ENCODE measurements at regions not wholly inside any gene's neighbourhood (a gene's known extent, or its start where the extent isn't known, plus 50 kb on each side); places are given as distances from the start of the nearest gene placed in this dataset.
A peak's percentile ranks its signal among the peaks of the same experiment; 100 is the strongest.

DNA sequence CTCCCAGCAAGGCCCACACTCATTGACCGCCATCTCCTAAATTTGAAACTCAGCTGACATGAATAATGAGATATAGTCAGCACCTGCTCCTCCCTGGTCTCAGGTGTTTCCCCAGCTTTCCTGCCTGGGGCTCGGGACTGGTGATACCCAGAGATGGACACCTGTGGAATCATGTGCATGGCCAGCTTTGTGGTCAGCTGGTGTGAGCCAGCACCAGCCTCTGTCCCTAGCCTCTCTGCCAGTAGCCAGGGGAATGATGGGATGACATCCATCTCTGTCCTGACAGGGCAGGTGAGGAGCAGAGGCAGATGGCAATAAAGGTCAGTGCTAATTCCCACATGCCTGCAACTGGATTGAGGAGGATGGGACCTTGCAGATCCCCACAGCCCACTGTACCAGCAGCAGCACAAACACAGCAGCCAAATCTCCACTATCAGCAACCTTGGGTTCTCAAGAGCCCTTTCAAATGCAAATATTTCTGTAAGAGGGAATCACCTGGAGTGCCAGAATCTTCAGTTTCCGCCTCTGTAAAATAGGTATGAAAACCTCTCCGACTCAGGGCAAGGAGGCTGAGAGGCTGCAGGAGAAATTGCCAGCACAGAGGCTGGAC lies 329.2 kb upstream of the ZMIZ1 start:
- no peak overlapping the region for H3K27ac ChIP-seq
- no peaks in the 10 kb centered on the region for H3K27me3 ChIP-seq
- no peaks in the 10 kb centered on the region for H3K36me3 ChIP-seq
- 88 to 89% methylated on average over 4 of the region's 4 CpGs for WGBS, 2 donors
- H3K4me3 ChIP-seq: no peak overlapping the region
- H3K9me3 ChIP-seq: no peaks in the 10 kb centered on the region
- DNase-seq (ENCODE audit: low spot score in 2 of 2): no peak
- H3K4me1 ChIP-seq: peaks cover 0 to 40% (median 8%) of the 10 kb centered on the region in 4 donors
- TF ChIP-seq EP300 (IDR thresholded peaks at IDR 0.05): no peak
- no peak for TF ChIP-seq POLR2A (IDR thresholded peaks at IDR 0.05)
- TF ChIP-seq, protein P1, sequence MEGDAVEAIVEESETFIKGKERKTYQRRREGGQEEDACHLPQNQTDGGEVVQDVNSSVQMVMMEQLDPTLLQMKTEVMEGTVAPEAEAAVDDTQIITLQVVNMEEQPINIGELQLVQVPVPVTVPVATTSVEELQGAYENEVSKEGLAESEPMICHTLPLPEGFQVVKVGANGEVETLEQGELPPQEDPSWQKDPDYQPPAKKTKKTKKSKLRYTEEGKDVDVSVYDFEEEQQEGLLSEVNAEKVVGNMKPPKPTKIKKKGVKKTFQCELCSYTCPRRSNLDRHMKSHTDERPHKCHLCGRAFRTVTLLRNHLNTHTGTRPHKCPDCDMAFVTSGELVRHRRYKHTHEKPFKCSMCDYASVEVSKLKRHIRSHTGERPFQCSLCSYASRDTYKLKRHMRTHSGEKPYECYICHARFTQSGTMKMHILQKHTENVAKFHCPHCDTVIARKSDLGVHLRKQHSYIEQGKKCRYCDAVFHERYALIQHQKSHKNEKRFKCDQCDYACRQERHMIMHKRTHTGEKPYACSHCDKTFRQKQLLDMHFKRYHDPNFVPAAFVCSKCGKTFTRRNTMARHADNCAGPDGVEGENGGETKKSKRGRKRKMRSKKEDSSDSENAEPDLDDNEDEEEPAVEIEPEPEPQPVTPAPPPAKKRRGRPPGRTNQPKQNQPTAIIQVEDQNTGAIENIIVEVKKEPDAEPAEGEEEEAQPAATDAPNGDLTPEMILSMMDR (IDR thresholded peaks at IDR 0.05): no peak

- peak in 1 of 2 donors; percentile 65 for DNase-seq (ENCODE audit: low spot score in 2 of 2)
- no peak overlapping the region for H3K4me3 ChIP-seq
- no peaks in the 10 kb centered on the region for H3K36me3 ChIP-seq
- no peaks in the 10 kb centered on the region for H3K27me3 ChIP-seq
- TF ChIP-seq EP300 (IDR thresholded peaks at IDR 0.05): peak in 1 of 2 donors; percentile 88
- TF ChIP-seq POLR2A (IDR thresholded peaks at IDR 0.05): no peak
- H3K27ac ChIP-seq: peak overlapping the region in 2 of 4 donors; percentile 52 to 74
- H3K9me3 ChIP-seq: no peaks in the 10 kb centered on the region
- 48 to 49% methylated on average over 5 of the region's 5 CpGs for whole genome bisulfite sequencing, 2 donors
- peaks cover 0 to 56% (median 11%) of the 10 kb centered on the region in 4 donors for H3K4me1 ChIP-seq
Observed at GRCh38 chr10:78740976-78741915, 327.5 kb upstream of the ZMIZ1 start.

DNA sequence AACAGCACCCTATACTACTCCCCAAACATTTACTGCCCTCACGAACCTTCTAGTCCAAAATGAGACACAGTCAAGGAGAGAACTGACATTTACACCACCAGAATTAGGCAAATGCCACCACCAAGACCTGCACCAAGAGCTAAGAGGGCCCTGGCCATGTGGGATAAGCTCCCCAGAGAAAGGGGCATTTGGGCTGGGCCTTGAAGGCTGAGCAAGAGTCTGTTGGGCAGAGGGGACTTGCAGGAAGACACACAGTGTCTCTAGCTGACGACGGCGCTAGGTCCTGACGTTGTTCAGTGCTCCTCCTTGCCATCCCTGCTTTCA lies 326.4 kb upstream of the ZMIZ1 start:
- H3K9me3 ChIP-seq: no peaks in the 10 kb centered on the region
- H3K4me3 ChIP-seq: no peak overlapping the region
- H3K36me3 ChIP-seq: no peaks in the 10 kb centered on the region
- peak overlapping the region in 2 of 4 donors; percentile 52 to 74 for H3K27ac ChIP-seq
- no peak for DNase-seq (ENCODE audit: low spot score in 2 of 2)
- 87 to 90% methylated on average over 1 to 5 of the region's 5 CpGs for WGBS, 2 donors
- TF ChIP-seq EP300 (IDR thresholded peaks at IDR 0.05): no peak
- TF ChIP-seq POLR2A (IDR thresholded peaks at IDR 0.05): no peak
- TF ChIP-seq, protein P1 (IDR thresholded peaks at IDR 0.05): no peak
- H3K27me3 ChIP-seq: no peaks in the 10 kb centered on the region
- H3K4me1 ChIP-seq: peaks cover 0 to 56% (median 11%) of the 10 kb centered on the region in 4 donors

DNA sequence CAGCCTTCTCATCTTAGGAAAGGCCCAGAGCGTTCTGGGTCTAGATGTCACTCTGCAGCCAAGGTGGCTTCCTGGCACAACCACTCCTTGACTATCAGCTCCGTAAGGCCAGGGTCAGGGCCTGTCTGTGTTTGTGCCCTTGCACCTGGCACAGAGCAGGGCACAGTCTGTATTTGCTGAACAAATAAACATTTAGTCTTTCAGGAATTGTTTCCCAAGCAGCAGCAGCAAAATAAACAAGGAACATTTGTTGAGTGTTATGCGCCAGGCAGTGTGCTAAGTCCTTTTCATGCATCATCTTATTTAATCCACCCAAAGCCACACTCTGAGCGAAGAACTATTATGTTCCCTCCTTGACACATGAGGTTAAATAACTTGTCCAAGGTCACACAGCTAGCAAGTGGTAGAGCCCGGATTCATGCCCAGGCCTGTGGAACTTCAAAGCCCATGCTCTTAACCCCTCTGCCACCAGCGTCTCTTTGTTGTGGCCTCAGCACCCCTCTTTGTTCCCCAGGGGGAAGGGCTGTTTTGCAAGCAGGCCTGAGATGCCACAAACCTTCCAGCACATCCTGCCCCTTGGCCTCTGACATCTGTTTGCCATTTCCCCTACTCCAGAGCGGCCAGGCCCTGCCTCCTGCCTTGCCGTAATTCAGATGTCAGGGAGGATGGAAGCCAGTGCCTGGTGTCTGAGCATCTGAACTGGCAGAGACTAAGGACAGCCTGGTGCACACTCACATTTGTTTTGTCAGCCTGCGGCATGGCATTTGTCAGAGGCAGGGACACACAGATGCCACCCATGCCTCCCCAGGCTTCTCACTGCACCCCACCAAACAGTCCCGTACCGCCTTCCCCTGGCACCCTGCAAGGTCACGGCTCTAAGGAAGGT lies 325.8 kb upstream of the ZMIZ1 start:
- Histone ChIP-seq H3K4me1 (peaks cover 0 to 56% (median 11%) of the 10 kb centered on the region in 4 donors), H3K27me3 (no peaks in the 10 kb centered on the region), H3K27ac (peak overlapping the region in 2 of 4 donors; percentile 52 to 74), H3K36me3 (no peaks in the 10 kb centered on the region), H3K4me3 (no peak overlapping the region), H3K9me3 (no peaks in the 10 kb centered on the region)
- TF ChIP-seq POLR2A (IDR thresholded peaks at IDR 0.05) (no peak), EP300 (IDR thresholded peaks at IDR 0.05) (peak in 1 of 2 donors; percentile 73)
- TF ChIP-seq, protein P1 (IDR thresholded peaks at IDR 0.05): no peak
- DNase-seq (ENCODE audit: low spot score in 2 of 2): peak; percentile 66 to 80
- 68 to 70% methylated on average over 12 of the region's 12 CpGs for WGBS, 2 donors

- no peaks in the 10 kb centered on the region for H3K27me3 ChIP-seq
- H3K9me3 ChIP-seq: no peaks in the 10 kb centered on the region
- 89 to 91% methylated on average over 5 of the region's 5 CpGs for WGBS, 2 donors
- H3K4me3 ChIP-seq: no peak overlapping the region
- TF ChIP-seq POLR2A (IDR thresholded peaks at IDR 0.05) (no peak), EP300 (IDR thresholded peaks at IDR 0.05) (no peak)
- TF ChIP-seq, protein P1 (IDR thresholded peaks at IDR 0.05): no peak
- no peak for DNase-seq (ENCODE audit: low spot score in 2 of 2)
- peaks cover 0 to 56% (median 11%) of the 10 kb centered on the region in 4 donors for H3K4me1 ChIP-seq
- H3K36me3 ChIP-seq: no peaks in the 10 kb centered on the region
- H3K27ac ChIP-seq: peak overlapping the region in 2 of 4 donors; percentile 52 to 55
Observed at GRCh38 chr10:78744056-78744455, 324.7 kb upstream of the ZMIZ1 start.

Data from tibial nerve (tissue), 4 donors.